Raji (cell line): ENCODE measurements at regions not wholly inside any gene's neighbourhood (a gene's known extent, or its start where the extent isn't known, plus 50 kb on each side); places are given as distances from the start of the nearest gene placed in this dataset.

ENCODE experiments used
- POLR2A ChIP-seq: IDR thresholded peaks from 2 replicates; pipeline ENCODE4 v1.6.1; 2011; ENCODE audit warnings: low read depth, low read length, control low read depth; ENCODE audit not compliant: insufficient read depth

GRCh38 chr17:79305376-79305767 is 230.7 kb downstream of the ENGASE start:
- no peak for TF ChIP-seq POLR2A

- TF ChIP-seq POLR2A: no peak
These were observed 230.3 kb downstream of the ENGASE start for GRCh38 chr17:79304884-79305283.

GRCh38 chr17:79303641-79304205 is 229.1 kb downstream of the ENGASE start:
- no peak for TF ChIP-seq POLR2A

- no peak for TF ChIP-seq POLR2A
These were observed 226.8 kb downstream of the ENGASE start for GRCh38 chr17:79301469-79301868.

- no peak for TF ChIP-seq POLR2A
These were observed 224.7 kb downstream of the ENGASE start for GRCh38 chr17:79299349-79299748.

- TF ChIP-seq POLR2A: no peak
These were observed 224.2 kb downstream of the ENGASE start for GRCh38 chr17:79298799-79299198.

GRCh38 chr17:79296243-79296642 is 221.6 kb downstream of the ENGASE start:
- no peak for TF ChIP-seq POLR2A

GRCh38 chr17:79295307-79295706 is 220.7 kb downstream of the ENGASE start:
- no peak for TF ChIP-seq POLR2A

GRCh38 chr17:79294459-79295071 is 219.9 kb downstream of the ENGASE start:
- no peak for TF ChIP-seq POLR2A

- no peak for TF ChIP-seq POLR2A
These were observed 217.9 kb downstream of the ENGASE start for GRCh38 chr17:79292501-79292900.

GRCh38 chr17:79291391-79291790 is 216.8 kb downstream of the ENGASE start:
- no peak for TF ChIP-seq POLR2A

- TF ChIP-seq POLR2A: no peak
These were observed 216.1 kb downstream of the ENGASE start for GRCh38 chr17:79290726-79291125.

GRCh38 chr17:79288950-79289349 is 214.3 kb downstream of the ENGASE start:
- no peak for TF ChIP-seq POLR2A

- no peak for TF ChIP-seq POLR2A
These were observed 211.8 kb downstream of the ENGASE start for GRCh38 chr17:79286440-79286839.

GRCh38 chr17:79285973-79286372 is 211.3 kb downstream of the ENGASE start:
- TF ChIP-seq POLR2A: no peak

- TF ChIP-seq POLR2A: no peak
These were observed 207.7 kb downstream of the ENGASE start for GRCh38 chr17:79282294-79282693.

- no peak for TF ChIP-seq POLR2A
These were observed 207.2 kb downstream of the ENGASE start for GRCh38 chr17:79281803-79282202.
